ENCODE measurements at regions not wholly inside any gene's neighbourhood (a gene's known extent, or its start where the extent isn't known, plus 50 kb on each side); places are given as distances from the start of the nearest gene placed in this dataset.

GRCh38 chr14:43119672-43120071, 1387.4 kb downstream of the FSCB start:
- ChIA-PET CTCF (no interaction called here), POLR2A (no interaction called here)
- in situ Hi-C loops (cut with HindIII; ENCODE audit: low pct_unique_long_range_greater_than_20kb, low sequenced_read_pairs): no loop called here
- Histone ChIP-seq H3K9me3 (ENCODE audit: control insufficient read depth, insufficient read depth, low read depth, low read length) (no peaks in the 10 kb centered on the region), H3K27ac (ENCODE audit: low read length) (no peak overlapping the region), H3K4me3 (ENCODE audit: low read depth in 2 of 2, low read length in 2 of 2) (no peak overlapping the region), H3K4me1 (ENCODE audit: control insufficient read depth, insufficient read depth, low read length) (no peaks in the 10 kb centered on the region), H3K36me3 (ENCODE audit: control insufficient read depth, insufficient read depth, low read length) (no peaks in the 10 kb centered on the region), H3K27me3 (ENCODE audit: control insufficient read depth, insufficient read depth, low read length) (no peaks in the 10 kb centered on the region)
- no TSS peak for BruUV-seq (replicated peaks)
- TF ChIP-seq SIN3A (IDR thresholded peaks at IDR 0.05; ENCODE audit: borderline replicate concordance, insufficient read depth, low read depth, low read length) (no peak), POLR2AphosphoS5 (IDR thresholded peaks at IDR 0.05; ENCODE audit: low read depth, low read length) (no peak), TCF7L2 (IDR thresholded peaks at IDR 0.05; ENCODE audit: low read depth, low read length) (no peak), CTCF (IDR thresholded peaks at IDR 0.05) (no peak), REST (IDR thresholded peaks at IDR 0.05; ENCODE audit: insufficient read depth in 1 of 2, low read depth in 2 of 2, low read length in 1 of 2) (no peak)
- no peak for ATAC-seq
- DNase-seq (ENCODE audit: low read depth, low spot score): no peak
- intact Hi-C loops (cut with micrococcal nuclease; ENCODE audit: unreplicated experiment): no loop called here

GRCh38 chr14:43116341-43116740, 1390.7 kb downstream of the FSCB start:
- Histone ChIP-seq H3K36me3 (ENCODE audit: control insufficient read depth, insufficient read depth, low read length) (no peaks in the 10 kb centered on the region), H3K9me3 (ENCODE audit: control insufficient read depth, insufficient read depth, low read depth, low read length) (no peaks in the 10 kb centered on the region), H3K27ac (ENCODE audit: low read length) (no peak overlapping the region), H3K4me1 (ENCODE audit: control insufficient read depth, insufficient read depth, low read length) (no peaks in the 10 kb centered on the region), H3K27me3 (ENCODE audit: control insufficient read depth, insufficient read depth, low read length) (no peaks in the 10 kb centered on the region), H3K4me3 (ENCODE audit: low read depth in 2 of 2, low read length in 2 of 2) (no peak overlapping the region)
- no peak for TF ChIP-seq SIN3A (IDR thresholded peaks at IDR 0.05; ENCODE audit: borderline replicate concordance, insufficient read depth, low read depth, low read length)
- TF ChIP-seq TCF7L2 (IDR thresholded peaks at IDR 0.05; ENCODE audit: low read depth, low read length): no peak
- TF ChIP-seq REST (IDR thresholded peaks at IDR 0.05; ENCODE audit: insufficient read depth in 1 of 2, low read depth in 2 of 2, low read length in 1 of 2): no peak
- no peak for TF ChIP-seq CTCF (IDR thresholded peaks at IDR 0.05)
- TF ChIP-seq POLR2AphosphoS5 (IDR thresholded peaks at IDR 0.05; ENCODE audit: low read depth, low read length): no peak
- in situ Hi-C loops (cut with HindIII; ENCODE audit: low pct_unique_long_range_greater_than_20kb, low sequenced_read_pairs): no loop called here
- CTCF ChIA-PET: no interaction called here
- DNase-seq (ENCODE audit: low read depth, low spot score) (no peak), ATAC-seq (no peak)
- no TSS peak for BruUV-seq (replicated peaks)
- POLR2A ChIA-PET: no interaction called here
- intact Hi-C loops (cut with micrococcal nuclease; ENCODE audit: unreplicated experiment): no loop called here

Measured in Panc1 (cell line).